GM23338 (cell line): ENCODE measurements at regions not wholly inside any gene's neighbourhood (a gene's known extent, or its start where the extent isn't known, plus 50 kb on each side); places are given as distances from the start of the nearest gene placed in this dataset.

Source experiments
- ATAC-seq: fragments of 200-7000 bp; cut with Tn5 transposase; 3 replicates; pipeline ENCODE4 v1.9.1; 2020
- DNase-seq: peaks from one replicate; pipeline ENCODE4 v3.0.0-alpha.2; 2015; ENCODE audit warnings: low spot score
- H2AFZ ChIP-seq: fragments of 200-600 bp; sonication (generic); 2 replicates; pipeline ENCODE4 v1.8.0; 2016; ENCODE audit warnings: antibody characterized with exemption, mild to moderate bottlenecking, moderate library complexity
- H3F3A ChIP-seq: fragments of 200-600 bp; sonication (generic); replicated peaks from 2 replicates; pipeline ENCODE4 v1.8.0; 2017; ENCODE audit warnings: antibody characterized with exemption, mixed run types, low read depth
- H3K27ac ChIP-seq: fragments of 200-600 bp; sonication (generic); 2 replicates; pipeline ENCODE4 v1.6.1; 2016; ENCODE audit warnings: low read depth
- H3K27me3 ChIP-seq: fragments of 200-600 bp; sonication (generic); 2 replicates; pipeline ENCODE4 v1.8.0; 2016; ENCODE audit warnings: mild to moderate bottlenecking, mixed run types, moderate library complexity; ENCODE audit not compliant: insufficient read depth
- H3K36me3 ChIP-seq: fragments of 200-600 bp; sonication (generic); 2 replicates; pipeline ENCODE4 v1.8.0; 2016; ENCODE audit warnings: mild to moderate bottlenecking; ENCODE audit not compliant: insufficient read depth
- H3K4me1 ChIP-seq: fragments of 200-600 bp; sonication (generic); 2 replicates; pipeline ENCODE4 v1.8.0; 2016; ENCODE audit warnings: mild to moderate bottlenecking, moderate library complexity; ENCODE audit not compliant: insufficient read depth
- H3K4me2 ChIP-seq: fragments of 200-600 bp; sonication (generic); 2 replicates; pipeline ENCODE4 v1.7.1; 2017; ENCODE audit warnings: mixed run types
- H3K4me3 ChIP-seq: fragments of 200-600 bp; sonication (generic); 2 replicates; pipeline ENCODE4 v1.6.1; 2016; ENCODE audit warnings: mixed run types
- H3K79me2 ChIP-seq: fragments of 200-600 bp; sonication (generic); replicated peaks from 2 replicates; pipeline ENCODE4 v1.8.0; 2017; ENCODE audit warnings: mild to moderate bottlenecking; ENCODE audit not compliant: insufficient read depth
- H3K9me2 ChIP-seq: fragments of 200-600 bp; sonication (generic); 2 replicates; pipeline ENCODE4 v1.8.0; 2017; ENCODE audit not compliant: insufficient read depth
- H4K20me1 ChIP-seq: fragments of 200-600 bp; sonication (generic); replicated peaks from 2 replicates; pipeline ENCODE4 v1.8.0; 2017; ENCODE audit warnings: mild to moderate bottlenecking; ENCODE audit not compliant: insufficient read depth
- H3K27ac Mint-ChIP-seq: 2 replicates; pipeline ENCODE4 v1.8.0; 2020; ENCODE audit warnings: inconsistent platforms, mild to moderate bottlenecking, moderate library complexity, mixed read lengths
- H3K27me3 Mint-ChIP-seq: 3 replicates; pipeline ENCODE4 v1.8.0; 2022; ENCODE audit warnings: low read depth, mild to moderate bottlenecking, moderate library complexity, mixed read lengths, inconsistent platforms; ENCODE audit not compliant: insufficient read depth, poor library complexity
- H3K36me3 Mint-ChIP-seq: 3 replicates; pipeline ENCODE4 v1.8.0; 2021; ENCODE audit warnings: low read depth, mild to moderate bottlenecking, inconsistent platforms, moderate library complexity, mixed read lengths
- H3K4me1 Mint-ChIP-seq: 3 replicates; pipeline ENCODE4 v1.8.0; 2020; ENCODE audit warnings: mild to moderate bottlenecking, inconsistent platforms, mixed read lengths
- H3K4me3 Mint-ChIP-seq: 3 replicates; pipeline ENCODE4 v1.8.0; 2021; ENCODE audit warnings: moderate library complexity, mild to moderate bottlenecking, inconsistent platforms, mixed read lengths
- H3K9me3 Mint-ChIP-seq: 3 replicates; pipeline ENCODE4 v1.8.0; 2020; ENCODE audit warnings: moderate library complexity, mild to moderate bottlenecking, inconsistent platforms, mixed read lengths
- CREB1 ChIP-seq: fragments of 250-450 bp; sonication (Bioruptor Pico); IDR thresholded peaks from 2 replicates; pipeline ENCODE4 v1.5.0; 2020; ENCODE audit warnings: low read depth, mild to moderate bottlenecking, moderate library complexity
- CTCF ChIP-seq, 2 experiments: fragments of 200-600 bp in 1 of 2; sonication (generic) in 1 of 2; conservative IDR thresholded peaks; 2 replicates each; pipeline versions ENCODE4 v1.5.1 to v1.6.1; 2016 to 2017; ENCODE audit warnings: antibody characterized with exemption in 2 of 2, low read depth in 2 of 2, mild to moderate bottlenecking in 2 of 2, moderate library complexity in 1 of 2
- ETS1 ChIP-seq: IDR thresholded peaks from 2 replicates; pipeline ENCODE4 v1.6.1; 2016; ENCODE audit warnings: antibody characterized with exemption
- EZH2 ChIP-seq: fragments of 200-600 bp; sonication (generic); IDR thresholded peaks from one replicate; pipeline ENCODE4 v1.8.0; 2017; ENCODE audit warnings: antibody characterized with exemption, mild to moderate bottlenecking, low read depth; ENCODE audit not compliant: unreplicated experiment
- JUNB ChIP-seq: IDR thresholded peaks from one replicate; pipeline ENCODE4 v1.6.1; 2016; ENCODE audit warnings: antibody characterized with exemption; ENCODE audit not compliant: unreplicated experiment
- NANOG ChIP-seq: IDR thresholded peaks from 2 replicates; pipeline ENCODE4 v1.6.1; 2016; ENCODE audit warnings: antibody characterized with exemption, borderline replicate concordance
- POLR2AphosphoS5 ChIP-seq: IDR thresholded peaks from 2 replicates; pipeline ENCODE4 v1.6.1; 2016; ENCODE audit warnings: antibody characterized with exemption, low read depth
- STAT1 ChIP-seq: IDR thresholded peaks from one replicate; pipeline ENCODE4 v1.6.1; 2016; ENCODE audit warnings: antibody characterized with exemption; ENCODE audit not compliant: unreplicated experiment
- ZNF114 ChIP-seq: fragments of 250-450 bp; sonication (Bioruptor Pico); IDR thresholded peaks from 2 replicates; pipeline ENCODE4 v1.5.0; 2020; ENCODE audit warnings: mild to moderate bottlenecking, moderate library complexity
- ZNF331 ChIP-seq: fragments of 250-450 bp; sonication (Bioruptor Pico); IDR thresholded peaks from 2 replicates; pipeline ENCODE4 v1.5.0; 2020; ENCODE audit warnings: low read depth, mild to moderate bottlenecking, moderate library complexity
- ZNF462 ChIP-seq: fragments of 250-450 bp; sonication (Bioruptor Pico); IDR thresholded peaks from 2 replicates; pipeline ENCODE4 v1.5.0; 2020; ENCODE audit warnings: mild to moderate bottlenecking, moderate library complexity

GRCh38 chr12:46891306-46891705 is 65.5 kb upstream of the SLC38A4 start:
- Histone ChIP-seq H3K79me2 (no peaks in the 10 kb centered on the region), H3K9me2 (no peaks in the 10 kb centered on the region), H3K4me3 (no peak overlapping the region), H3K27me3 (no peaks in the 10 kb centered on the region), H3K36me3 (no peaks in the 10 kb centered on the region), H3K27ac (no peak overlapping the region), H3F3A (no peaks in the 10 kb centered on the region), H3K4me1 (no peaks in the 10 kb centered on the region), H2AFZ (no peak overlapping the region; the same call in 1 of the 2 replicates), H3K4me2 (no peak overlapping the region), H4K20me1 (no peaks in the 10 kb centered on the region)
- Mint-ChIP-seq H3K4me1 (no peaks in the 10 kb centered on the region), H3K4me3 (no peak overlapping the region), H3K36me3 (no peaks in the 10 kb centered on the region), H3K27me3 (no peaks in the 10 kb centered on the region), H3K9me3 (0 out of 3 replicates have a peak, but pooled peaks cover 6% of the 10 kb centered on the region), H3K27ac (no peak overlapping the region)
- no peak for ATAC-seq
- no peak for DNase-seq
- no peak for TF ChIP-seq ZNF114 (CRISPR knock-in tag)
- TF ChIP-seq CTCF (conservative IDR thresholded peaks at IDR 0.05; ENCODE audit: low read depth in 2 of 2) = no peak
- no peak for TF ChIP-seq ZNF462 (CRISPR knock-in tag)
- no peak for TF ChIP-seq STAT1
- no peak for TF ChIP-seq JUNB
- TF ChIP-seq CREB1 = no peak
- no peak for TF ChIP-seq EZH2
- TF ChIP-seq ETS1 = no peak
- TF ChIP-seq ZNF331 = no peak
- no peak for TF ChIP-seq POLR2AphosphoS5
- no peak for TF ChIP-seq NANOG
